ENCODE measurements at regions not wholly inside any gene's neighbourhood (a gene's known extent, or its start where the extent isn't known, plus 50 kb on each side); places are given as distances from the start of the nearest gene placed in this dataset.

- DNase-seq (ENCODE audit: low read depth) = peak; percentile 17
Observed at GRCh38 chr15:70324001-70324974, 226.6 kb upstream of the TLE3 start.

- peak; percentile 33 for DNase-seq (ENCODE audit: low read depth)
Observed at GRCh38 chr15:70323111-70323851, 225.6 kb upstream of the TLE3 start.

GRCh38 chr15:70322051-70322668 lies 224.4 kb upstream of the TLE3 start:
- no peak for DNase-seq (ENCODE audit: low read depth)

- no peak for DNase-seq (ENCODE audit: low read depth)
Observed at GRCh38 chr15:70321172-70321819, 223.6 kb upstream of the TLE3 start.

GRCh38 chr15:70320482-70320881 lies 222.8 kb upstream of the TLE3 start:
- no peak for DNase-seq (ENCODE audit: low read depth)

- no peak for DNase-seq (ENCODE audit: low read depth)
Observed at GRCh38 chr15:70320077-70320476, 222.4 kb upstream of the TLE3 start.

- DNase-seq (ENCODE audit: low read depth) = no peak
Observed at GRCh38 chr15:70319466-70319865, 221.7 kb upstream of the TLE3 start.

- peak; percentile 42 for DNase-seq (ENCODE audit: low read depth)
Observed at GRCh38 chr15:70318594-70319465, 221.1 kb upstream of the TLE3 start.

GRCh38 chr15:70316059-70316600 lies 218.4 kb upstream of the TLE3 start:
- no peak for DNase-seq (ENCODE audit: low read depth)

GRCh38 chr15:70315431-70315830 lies 217.7 kb upstream of the TLE3 start:
- DNase-seq (ENCODE audit: low read depth) = no peak

GRCh38 chr15:70314688-70315087 lies 217.0 kb upstream of the TLE3 start:
- no peak for DNase-seq (ENCODE audit: low read depth)

GRCh38 chr15:70314018-70314354 lies 216.3 kb upstream of the TLE3 start:
- no peak for DNase-seq (ENCODE audit: low read depth)

GRCh38 chr15:70313099-70314017 lies 215.6 kb upstream of the TLE3 start:
- no peak for DNase-seq (ENCODE audit: low read depth)

- DNase-seq (ENCODE audit: low read depth) = no peak
Observed at GRCh38 chr15:70311821-70312220, 214.1 kb upstream of the TLE3 start.

- no peak for DNase-seq (ENCODE audit: low read depth)
Observed at GRCh38 chr15:70309716-70310115, 212.0 kb upstream of the TLE3 start.

- DNase-seq (ENCODE audit: low read depth) = no peak
Observed at GRCh38 chr15:70308735-70309434, 211.2 kb upstream of the TLE3 start.

GRCh38 chr15:70308011-70308734 lies 210.5 kb upstream of the TLE3 start:
- DNase-seq (ENCODE audit: low read depth) = no peak

- no peak for DNase-seq (ENCODE audit: low read depth)
Observed at GRCh38 chr15:70306582-70306981, 208.9 kb upstream of the TLE3 start.

Data from Daoy (cell line).